NCI-H2227 treated with DMSO at 0.1 percent for 48 hours (cell line): ENCODE measurements at regions not wholly inside any gene's neighbourhood (a gene's known extent, or its start where the extent isn't known, plus 50 kb on each side); places are given as distances from the start of the nearest gene placed in this dataset.
A peak's percentile ranks its signal among the peaks of the same experiment; 100 is the strongest.

Experiments used
- DNase-seq: peaks from one replicate; lab custom pipeline; 2025; lab: John Stamatoyannopoulos, UW

- no peak for DNase-seq
Observed at GRCh38 chr6:142561511-142562265, 259.9 kb downstream of the ADGRG6 start.

DNA sequence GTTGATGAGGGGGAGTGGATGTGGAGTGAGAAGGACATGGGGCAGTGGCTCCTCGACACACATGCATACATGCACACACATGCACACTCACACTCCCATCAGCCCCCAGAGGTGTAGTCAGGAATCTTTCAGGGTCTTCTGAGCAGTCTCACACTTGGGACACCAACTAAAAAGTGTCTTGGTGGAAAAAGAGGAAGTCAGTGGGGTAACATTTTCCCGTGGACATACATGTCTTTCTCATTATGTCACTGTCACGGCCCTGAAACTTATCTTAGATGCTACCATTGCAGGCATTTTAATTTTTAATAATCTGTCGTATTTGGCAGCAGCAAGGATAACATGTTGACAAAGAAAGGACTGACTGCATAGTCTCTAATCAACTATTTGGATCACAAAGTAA is 261.1 kb downstream of the ADGRG6 start:
- DNase-seq: no peak

GRCh38 chr6:142566628-142567396 is 265.0 kb downstream of the ADGRG6 start:
- peak; percentile 23 for DNase-seq

- DNase-seq: no peak
Observed at GRCh38 chr6:142567461-142567860, 265.7 kb downstream of the ADGRG6 start.

GRCh38 chr6:142568857-142569597 is 267.2 kb downstream of the ADGRG6 start:
- DNase-seq: no peak

GRCh38 chr6:142569676-142570075 is 267.9 kb downstream of the ADGRG6 start:
- no peak for DNase-seq

GRCh38 chr6:142570221-142570671 is 268.4 kb downstream of the ADGRG6 start:
- DNase-seq: no peak

DNA sequence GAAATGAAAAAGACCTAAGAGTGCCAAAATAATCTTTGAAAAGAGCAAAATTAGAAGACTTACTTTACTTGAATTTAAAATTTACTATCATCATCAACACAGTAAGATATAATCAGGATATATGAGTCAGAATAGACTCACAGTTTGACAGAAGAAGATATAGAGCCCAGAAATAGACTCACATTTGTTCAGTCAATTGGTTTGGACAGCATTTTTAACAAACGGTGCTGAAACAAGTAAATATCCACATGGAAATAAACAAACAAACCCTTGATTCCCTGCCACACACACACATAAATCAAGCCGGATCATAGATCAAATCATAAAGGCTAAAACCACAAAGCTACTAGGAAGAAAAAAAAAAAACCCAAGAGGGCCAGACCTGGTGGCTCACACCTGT is 291.1 kb downstream of the ADGRG6 start:
- DNase-seq: no peak

GRCh38 chr6:142597836-142598235 is 296.0 kb downstream of the ADGRG6 start:
- DNase-seq: no peak

- DNase-seq: no peak
Observed at GRCh38 chr6:142601427-142601826, 299.6 kb downstream of the ADGRG6 start.

GRCh38 chr6:142602972-142603371 is 301.2 kb downstream of the ADGRG6 start:
- DNase-seq: no peak

DNA sequence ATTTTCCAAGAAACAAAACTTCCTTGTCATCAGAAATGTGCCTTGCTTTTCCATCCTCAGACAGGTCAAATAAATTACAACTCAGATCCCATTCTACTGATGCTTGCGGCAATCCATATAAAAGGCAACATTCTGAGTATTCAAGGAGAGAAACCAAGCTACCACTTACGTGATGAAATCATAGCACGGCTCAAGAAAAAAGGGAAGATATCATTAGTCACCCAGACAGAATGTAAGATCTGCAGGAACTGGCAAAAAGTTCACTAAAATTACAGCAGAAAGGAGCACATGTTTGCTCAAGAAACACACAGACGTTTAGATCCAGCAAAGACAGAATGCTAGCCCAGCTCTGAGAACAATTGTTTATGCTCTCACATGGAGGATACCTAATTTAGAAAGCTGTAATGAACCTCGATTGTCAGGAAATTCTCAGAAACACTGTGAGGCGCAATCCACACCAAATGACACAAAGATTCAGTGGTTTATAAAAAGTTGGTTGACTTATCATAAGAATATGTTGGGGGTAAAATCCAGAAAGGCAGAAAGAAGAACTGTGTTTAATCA is 304.2 kb downstream of the ADGRG6 start:
- DNase-seq: no peak

- DNase-seq: no peak
Observed at GRCh38 chr6:142612956-142613355, 311.1 kb downstream of the ADGRG6 start.

GRCh38 chr6:142613981-142614380 is 312.2 kb downstream of the ADGRG6 start:
- no peak for DNase-seq

GRCh38 chr6:142617158-142617557 is 315.4 kb downstream of the ADGRG6 start:
- DNase-seq: no peak

GRCh38 chr6:142621822-142622221 is 320.0 kb downstream of the ADGRG6 start:
- DNase-seq: no peak

DNA sequence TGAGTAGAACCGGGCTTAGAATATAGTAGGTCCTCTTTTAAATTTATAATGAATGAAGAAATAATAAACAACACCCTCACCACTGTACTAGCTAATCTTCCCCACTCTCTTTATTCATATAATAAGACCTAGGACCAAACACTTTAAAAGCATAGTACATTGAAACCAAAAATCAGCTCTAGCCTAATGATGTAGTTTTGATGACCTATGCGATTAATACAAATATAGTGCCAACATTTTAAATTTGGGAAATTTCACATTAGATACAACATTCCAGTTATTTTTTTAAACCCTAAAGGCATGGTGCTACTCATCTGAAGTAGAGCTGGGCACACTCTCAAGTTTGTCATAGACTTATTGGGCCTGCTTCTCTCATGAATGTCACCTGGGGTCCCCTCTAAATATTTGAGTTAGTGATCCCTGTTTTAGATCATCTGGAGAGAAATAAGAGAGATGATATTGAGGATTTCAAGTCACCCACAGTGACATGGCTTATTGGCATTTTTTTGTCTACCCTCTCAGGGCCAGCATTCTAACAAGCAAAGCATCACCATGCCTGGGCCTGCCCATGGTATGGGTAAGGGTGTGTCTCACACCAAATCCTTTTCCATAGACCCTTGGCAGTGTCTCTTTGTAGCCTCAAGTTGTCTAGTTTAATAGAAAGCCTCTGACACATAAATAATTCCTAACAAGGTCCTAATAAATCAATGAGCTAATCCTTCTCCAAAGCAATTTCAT is 319.8 kb downstream of the HIVEP2 start:
- DNase-seq: no peak

DNA sequence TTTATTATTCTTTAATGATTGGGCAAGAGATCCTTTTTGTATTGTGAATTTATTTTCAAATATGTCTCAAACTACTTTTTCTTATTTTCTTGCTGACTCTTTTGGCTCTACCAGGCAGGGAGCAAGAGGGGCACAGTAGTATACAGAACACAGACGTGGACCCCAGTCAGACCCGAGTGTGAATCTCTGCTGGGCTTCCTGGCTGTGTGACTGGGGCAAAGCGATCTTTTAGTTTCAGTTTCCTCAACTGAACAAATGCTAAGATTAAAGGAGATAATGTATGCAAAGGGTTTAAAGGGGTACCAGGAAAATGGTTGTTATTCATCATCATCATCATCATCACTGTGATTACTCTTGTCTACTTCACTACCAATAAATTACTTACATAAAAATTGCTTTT is 317.5 kb downstream of the HIVEP2 start:
- no peak for DNase-seq

DNA sequence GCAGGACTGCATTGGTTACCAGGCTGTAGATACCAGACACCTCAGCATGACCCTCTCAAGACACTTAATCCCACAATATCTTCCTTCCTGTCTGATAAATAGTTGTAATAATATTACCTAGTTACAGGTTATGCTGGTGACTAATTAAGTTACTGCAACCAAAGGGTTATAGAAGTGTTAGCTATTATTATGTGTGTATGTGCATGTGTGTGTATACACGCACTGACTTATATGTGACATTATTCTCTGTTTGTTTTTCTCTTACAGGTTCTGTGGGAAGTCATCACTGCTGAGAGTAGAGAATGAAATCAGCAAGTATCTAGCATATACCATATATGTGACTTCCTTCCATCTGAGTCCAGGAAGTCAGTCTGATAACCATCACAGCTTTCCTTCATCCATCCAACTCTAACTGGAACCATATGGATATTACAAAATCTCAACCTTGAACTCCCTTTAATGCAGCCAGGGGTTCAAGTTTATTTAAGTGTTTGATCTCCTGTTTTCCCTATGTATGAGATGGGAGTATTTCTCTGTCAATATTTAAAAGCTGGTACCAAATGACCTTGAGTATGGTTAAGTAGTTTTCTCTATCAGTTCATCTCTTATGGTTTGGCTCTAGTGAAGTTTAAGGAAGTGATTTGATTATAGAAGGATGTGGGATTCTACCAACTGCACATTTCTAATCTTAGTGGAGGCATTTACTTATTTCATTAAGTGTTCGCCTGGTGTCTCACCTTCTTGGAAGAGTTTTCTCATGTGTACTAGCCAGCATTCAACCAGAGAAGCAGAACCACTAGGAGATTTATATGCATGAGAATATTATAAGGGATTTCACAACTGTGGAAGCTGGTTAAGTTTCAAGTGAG is 313.2 kb downstream of the HIVEP2 start:
- DNase-seq: no peak

DNA sequence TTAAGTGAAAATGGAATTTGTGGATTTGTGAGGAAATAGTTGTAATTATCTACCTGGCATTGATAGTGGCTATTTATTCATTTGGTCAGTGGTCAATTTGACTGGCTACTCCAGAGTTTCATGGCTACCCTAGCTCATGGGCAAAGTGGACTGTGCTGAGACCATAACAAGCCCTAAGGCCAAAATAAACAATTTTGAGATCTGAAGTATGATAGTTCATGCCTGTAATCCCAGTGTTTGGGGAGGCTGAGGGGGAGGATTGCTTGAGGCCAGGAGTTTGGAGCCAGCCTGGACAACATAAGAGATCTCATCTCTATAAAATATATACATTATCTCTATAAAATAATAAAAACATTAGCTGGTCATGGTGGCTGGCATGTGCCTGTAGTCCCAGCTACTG is 311.7 kb downstream of the HIVEP2 start:
- DNase-seq: no peak

GRCh38 chr6:142635130-142635529 is 309.8 kb downstream of the HIVEP2 start:
- no peak for DNase-seq
